ENCODE measurements at regions not wholly inside any gene's neighbourhood (a gene's known extent, or its start where the extent isn't known, plus 50 kb on each side); places are given as distances from the start of the nearest gene placed in this dataset.

DNA sequence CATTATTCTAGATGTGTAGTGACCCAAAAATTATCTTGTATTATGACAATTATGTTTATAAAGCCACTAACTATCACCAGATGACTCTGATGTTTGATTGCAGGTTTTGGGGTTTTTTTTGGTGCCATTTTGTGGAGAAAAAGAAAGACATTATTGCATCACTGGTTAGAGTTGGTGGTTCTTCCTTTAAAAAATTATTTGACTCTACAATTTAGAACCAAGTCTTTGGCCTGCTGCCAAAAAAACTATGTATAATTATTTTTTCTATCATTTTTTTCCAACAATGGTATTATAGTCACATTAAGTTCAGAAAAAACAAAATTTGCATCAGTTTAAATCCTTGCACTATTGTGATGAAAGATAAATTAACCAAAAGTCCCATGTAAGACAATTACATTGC is 258.6 kb upstream of the GRM7 start:
- no peak overlapping the region for H3K4me3 ChIP-seq
- in situ Hi-C loops (cut with MboI), result no loop called here
- ATAC-seq, result no peak
- ChIA-PET CTCF (ENCODE audit: low intra/inter-chr PET ratio) (no interaction called here), POLR2A (no interaction called here)
- BruUV-seq (replicated peaks), result no TSS peak
- no peak for DNase-seq (ENCODE audit: extremely low read depth in 1 of 4, low spot score in 3 of 4)
- peaks cover 32% of the 10 kb centered on the region for H3K79me2 ChIP-seq (ENCODE audit: control insufficient read depth, insufficient read depth, low read length)
- H3K27ac ChIP-seq (ENCODE audit: extremely low read depth, low read depth, low read length), result no peak overlapping the region
- H2AFZ ChIP-seq (ENCODE audit: low read depth, low read length), result no peak overlapping the region
- H3K4me2 ChIP-seq (ENCODE audit: insufficient read depth, low read length), result no peak overlapping the region
- H3K9me1 ChIP-seq (ENCODE audit: control insufficient read depth, insufficient read depth, low read length), result no peaks in the 10 kb centered on the region
- intact Hi-C loops (cut with micrococcal nuclease), result no loop called here
- peaks cover 0 to 8% of the 10 kb centered on the region in 2 experiments; a peak in 2 of 5 replicates for H3K4me1 ChIP-seq (replicated peaks in 1 of 2; ENCODE audit: control insufficient read depth in 2 of 2, insufficient read depth in 2 of 2, low read length in 2 of 2)
- no peaks in the 10 kb centered on the region for H3K36me3 ChIP-seq (ENCODE audit: control insufficient read depth, insufficient read depth, low read length)
- no peak for FAIRE-seq
- no peak overlapping the region for H3K9ac ChIP-seq (ENCODE audit: insufficient read depth in 1 of 2, low read depth in 2 of 2, low read length in 2 of 2)
- no peaks in the 10 kb centered on the region for H4K20me1 ChIP-seq (replicated peaks; ENCODE audit: control insufficient read depth, insufficient read depth, low read length)
- no peaks in the 10 kb centered on the region for H3K27me3 ChIP-seq (ENCODE audit: control insufficient read depth in 2 of 2, insufficient read depth in 2 of 2, low read length in 2 of 2)
- no peaks in the 10 kb centered on the region for H3K9me3 ChIP-seq (replicated peaks; ENCODE audit: control insufficient read depth, insufficient read depth, low read depth, low read length)
- TF ChIP-seq PURB (CRISPR knock-in tag; IDR thresholded peaks at IDR 0.05; ENCODE audit: low read depth) (no peak), NFIC (IDR thresholded peaks at IDR 0.05) (peak; percentile 95), HEY1 (CRISPR knock-in tag; IDR thresholded peaks at IDR 0.05; ENCODE audit: borderline replicate concordance) (no peak), TCFL5 (CRISPR knock-in tag; conservative IDR thresholded peaks at IDR 0.05) (no peak), ZBTB33 (CRISPR knock-in tag; IDR thresholded peaks at IDR 0.05) (no peak), LARP7 (IDR thresholded peaks at IDR 0.05) (no peak), CEBPG (CRISPR knock-in tag; IDR thresholded peaks at IDR 0.05) (no peak), CEBPG (tag; conservative IDR thresholded peaks at IDR 0.05 in 1 of 2, IDR thresholded peaks at IDR 0.05 in 1 of 2) (peak in 1 of 2 experiments; percentile 56; a peak in 1 of 4 replicates), JUNB (CRISPR knock-in tag; conservative IDR thresholded peaks at IDR 0.05) (no peak), NFIX (CRISPR knock-in tag; IDR thresholded peaks at IDR 0.05; ENCODE audit: low read depth) (peak; percentile 89), HNRNPH1 (optimal IDR thresholded peaks at IDR 0.05; ENCODE audit: low read depth, low read length) (no peak), HDAC1 (IDR thresholded peaks at IDR 0.05) (no peak), EGR1 (conservative IDR thresholded peaks at IDR 0.05) (no peak), ZNF347 (CRISPR knock-in tag; IDR thresholded peaks at IDR 0.05; ENCODE audit: low read depth) (no peak), GATAD2B (IDR thresholded peaks at IDR 0.05; ENCODE audit: borderline replicate concordance) (no peak), ZC3H11A (IDR thresholded peaks at IDR 0.05; ENCODE audit: low read depth, low read length) (no peak), CBX5 (IDR thresholded peaks at IDR 0.05; ENCODE audit: borderline replicate concordance, low read depth) (no peak), SREBF1 (IDR thresholded peaks at IDR 0.05; ENCODE audit: borderline replicate concordance, low read depth, low read length) (no peak), ETV1 (tag; conservative IDR thresholded peaks at IDR 0.05; ENCODE audit: low read depth) (no peak), TEAD4 (IDR thresholded peaks at IDR 0.05; ENCODE audit: low read length) (no peak), TEAD4 (CRISPR knock-in tag; IDR thresholded peaks at IDR 0.05; ENCODE audit: borderline replicate concordance) (no peak)
- TF ChIP-seq, protein P1, sequence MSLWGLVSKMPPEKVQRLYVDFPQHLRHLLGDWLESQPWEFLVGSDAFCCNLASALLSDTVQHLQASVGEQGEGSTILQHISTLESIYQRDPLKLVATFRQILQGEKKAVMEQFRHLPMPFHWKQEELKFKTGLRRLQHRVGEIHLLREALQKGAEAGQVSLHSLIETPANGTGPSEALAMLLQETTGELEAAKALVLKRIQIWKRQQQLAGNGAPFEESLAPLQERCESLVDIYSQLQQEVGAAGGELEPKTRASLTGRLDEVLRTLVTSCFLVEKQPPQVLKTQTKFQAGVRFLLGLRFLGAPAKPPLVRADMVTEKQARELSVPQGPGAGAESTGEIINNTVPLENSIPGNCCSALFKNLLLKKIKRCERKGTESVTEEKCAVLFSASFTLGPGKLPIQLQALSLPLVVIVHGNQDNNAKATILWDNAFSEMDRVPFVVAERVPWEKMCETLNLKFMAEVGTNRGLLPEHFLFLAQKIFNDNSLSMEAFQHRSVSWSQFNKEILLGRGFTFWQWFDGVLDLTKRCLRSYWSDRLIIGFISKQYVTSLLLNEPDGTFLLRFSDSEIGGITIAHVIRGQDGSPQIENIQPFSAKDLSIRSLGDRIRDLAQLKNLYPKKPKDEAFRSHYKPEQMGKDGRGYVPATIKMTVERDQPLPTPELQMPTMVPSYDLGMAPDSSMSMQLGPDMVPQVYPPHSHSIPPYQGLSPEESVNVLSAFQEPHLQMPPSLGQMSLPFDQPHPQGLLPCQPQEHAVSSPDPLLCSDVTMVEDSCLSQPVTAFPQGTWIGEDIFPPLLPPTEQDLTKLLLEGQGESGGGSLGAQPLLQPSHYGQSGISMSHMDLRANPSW (CRISPR knock-in tag; IDR thresholded peaks at IDR 0.05), result no peak
